Epithelial cell of prostate (primary cell): ENCODE measurements at regions not wholly inside any gene's neighbourhood (a gene's known extent, or its start where the extent isn't known, plus 50 kb on each side); places are given as distances from the start of the nearest gene placed in this dataset.
"Not testable (repeated sequence)": the region's sequence is repeated elsewhere in the genome, so short reads cannot be mapped to it uniquely, and the experiment has no call there.

ENCODE experiments used
- DNase-seq: peaks from one replicate; pipeline ENCODE4 v3.0.0-alpha.2; 2011; ENCODE audit warnings: low read depth, low spot score
- H3K27ac ChIP-seq: fragments of 450-650 bp; 2 replicates; pipeline ENCODE4 v1.5.1; 2017; ENCODE audit warnings: mild to moderate bottlenecking

DNA sequence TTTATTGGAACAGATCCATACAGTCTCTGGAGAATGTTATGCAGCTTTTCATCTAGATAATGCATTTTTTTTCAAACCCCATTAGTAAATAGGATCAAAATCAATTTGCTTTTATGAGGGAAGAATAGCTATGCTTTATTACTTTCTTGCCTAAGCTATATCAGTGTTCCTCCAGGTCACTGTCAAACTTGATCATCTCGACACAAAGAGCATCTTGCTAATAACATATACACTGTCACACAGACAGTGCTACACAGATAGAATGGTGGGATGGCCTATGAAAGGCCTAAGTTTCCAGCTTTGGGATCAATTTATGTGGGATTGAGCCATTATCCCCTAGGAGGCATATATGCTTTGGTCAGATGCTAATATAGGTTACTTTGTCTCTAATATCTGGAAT is 862.9 kb upstream of the SPRY2 start:
- no peak for DNase-seq
- H3K27ac ChIP-seq = no peak overlapping the region

DNA sequence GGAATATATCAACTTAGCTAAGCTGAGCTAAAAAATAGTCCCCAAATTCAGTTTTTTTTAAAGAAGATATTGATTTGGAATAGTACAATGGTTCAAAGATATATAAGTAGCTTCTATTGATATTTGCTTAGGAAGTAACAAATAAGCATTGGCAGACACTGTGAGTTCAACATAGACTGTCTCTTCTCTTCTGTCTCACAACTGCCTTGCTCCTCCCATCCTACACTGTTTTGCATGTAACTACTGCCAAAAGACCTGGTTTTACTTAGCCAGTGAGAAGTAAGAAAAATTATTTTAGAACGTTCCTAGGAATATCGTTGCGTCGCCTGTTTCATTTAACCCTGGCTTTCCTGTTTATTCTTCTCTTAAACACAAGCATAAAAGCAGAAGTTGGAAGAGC is 859.0 kb upstream of the SPRY2 start:
- no peak overlapping the region for H3K27ac ChIP-seq
- DNase-seq = no peak

DNA sequence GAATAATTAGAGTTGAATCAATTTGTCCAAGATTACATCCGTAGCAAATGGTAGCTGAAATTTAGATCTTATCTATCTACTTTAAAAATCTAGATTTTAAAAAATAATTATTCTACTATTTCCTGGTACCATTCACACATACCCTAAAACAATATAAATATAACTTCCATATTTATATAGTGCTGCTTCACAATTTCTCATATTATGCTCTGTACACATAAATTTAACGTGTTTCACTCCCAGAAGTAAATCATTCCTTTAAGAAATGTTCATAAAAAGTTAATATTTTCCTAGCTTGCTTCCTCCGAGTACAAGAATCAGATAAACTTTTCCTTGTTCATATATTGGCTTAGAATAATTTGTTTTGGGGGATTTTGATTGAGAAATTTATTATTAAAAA is 857.0 kb upstream of the SPRY2 start:
- DNase-seq = no peak
- H3K27ac ChIP-seq = no peak overlapping the region

DNA sequence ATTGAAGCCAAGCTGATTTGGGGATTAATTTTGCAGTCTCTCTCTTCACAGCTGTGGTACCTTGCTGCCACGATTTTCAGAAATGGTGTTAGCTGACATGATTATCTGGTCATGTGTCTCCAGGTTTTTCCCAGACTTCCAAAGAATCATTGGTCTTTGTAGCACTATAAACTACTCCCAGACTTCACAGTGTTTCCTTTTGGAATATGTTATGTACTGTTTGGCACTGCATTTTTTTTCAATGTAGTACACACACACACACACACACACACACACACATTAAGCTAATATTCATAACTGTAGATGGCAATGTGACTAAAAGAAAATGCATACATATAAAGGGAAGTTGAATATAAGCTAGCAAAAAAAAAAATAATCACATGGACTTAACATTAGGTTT is 856.6 kb upstream of the SPRY2 start:
- DNase-seq = no peak
- no peak overlapping the region for H3K27ac ChIP-seq

DNA sequence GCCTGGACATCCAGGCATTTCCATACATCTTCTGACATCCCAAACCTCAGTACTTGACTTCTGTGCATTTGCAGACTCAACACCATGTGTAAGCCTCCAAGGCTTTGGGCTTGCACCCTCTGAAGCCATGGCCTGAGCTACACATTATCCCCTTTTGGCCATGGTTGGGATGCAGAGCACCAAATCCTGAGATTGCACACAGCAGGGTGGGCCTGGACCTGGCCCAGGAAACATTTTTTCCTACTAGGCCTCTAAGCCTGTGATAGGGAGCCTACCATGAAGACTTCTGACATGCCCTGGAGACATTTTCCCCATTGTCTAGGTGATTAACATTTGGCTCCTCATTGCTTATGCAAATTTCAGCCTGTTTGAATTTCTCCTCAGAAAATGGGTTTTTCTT is 853.4 kb upstream of the SPRY2 start:
- H3K27ac ChIP-seq = no peak overlapping the region
- no peak for DNase-seq

GRCh38 chr13:81184556-81185265 is 843.8 kb upstream of the SPRY2 start:
- H3K27ac ChIP-seq = peak overlapping the region; percentile 54

GRCh38 chr13:81172603-81173002 is 831.7 kb upstream of the SPRY2 start:
- no peak overlapping the region for H3K27ac ChIP-seq
- DNase-seq = no peak

More at GRCh38 chr13:81184556-81185265, 843.8 kb upstream of the SPRY2 start:
- DNase-seq = no peak

DNA sequence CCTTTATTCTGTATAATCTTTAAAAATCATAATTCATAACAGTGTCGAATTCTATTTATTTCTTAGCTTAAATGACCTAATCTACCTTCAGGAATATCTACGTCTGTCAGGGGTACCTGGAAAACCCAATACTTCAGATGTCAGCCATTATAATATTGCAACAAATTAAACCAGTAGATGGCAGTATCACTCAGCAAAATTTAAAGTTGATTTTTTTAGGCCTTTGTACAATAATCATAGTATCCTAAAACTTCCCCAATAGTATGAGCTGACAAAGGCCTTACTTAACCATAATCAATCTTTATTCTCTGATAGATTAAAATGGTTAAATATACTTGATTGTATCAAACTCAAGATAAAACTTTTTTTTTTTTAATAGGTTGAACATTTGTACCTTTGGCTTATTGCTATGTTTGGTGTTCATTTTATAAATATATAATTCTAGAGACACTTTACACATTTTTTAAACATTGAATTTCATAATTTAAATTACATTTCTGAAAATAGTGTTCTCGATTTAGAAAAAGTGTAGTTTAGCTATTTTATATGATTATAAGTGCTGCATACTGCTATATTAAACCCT is 830.2 kb upstream of the SPRY2 start:
- no peak overlapping the region for H3K27ac ChIP-seq
- DNase-seq = no peak

- H3K27ac ChIP-seq, DNase-seq: not testable (repeated sequence)
Observed at GRCh38 chr13:81163823-81164222, 822.9 kb upstream of the SPRY2 start.

DNA sequence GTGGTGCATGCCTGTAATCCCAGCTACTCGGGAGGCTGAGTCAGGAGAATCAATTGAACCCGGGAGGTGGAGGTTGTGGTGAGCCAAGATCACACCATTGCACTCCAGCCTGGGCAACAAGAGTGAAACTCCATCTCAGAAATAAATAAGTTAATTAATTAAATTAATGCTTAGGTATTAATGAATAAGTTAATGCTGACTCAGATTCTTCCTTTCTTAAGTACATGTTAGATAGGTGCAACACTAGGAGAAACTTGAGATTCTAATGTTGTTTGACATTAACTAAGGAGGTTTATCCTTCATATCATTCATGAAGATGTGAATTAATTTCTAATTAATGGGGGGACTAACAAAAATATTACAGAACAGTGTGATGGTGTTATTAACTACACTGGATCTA is 812.6 kb upstream of the SPRY2 start:
- H3K27ac ChIP-seq = no peak overlapping the region
- no peak for DNase-seq

GRCh38 chr13:81148822-81149221 is 807.9 kb upstream of the SPRY2 start:
- H3K27ac ChIP-seq = no peak overlapping the region
- no peak for DNase-seq

- not testable (repeated sequence) for H3K27ac ChIP-seq, DNase-seq
Observed at GRCh38 chr13:81146576-81146975, 805.6 kb upstream of the SPRY2 start.

GRCh38 chr13:81142306-81142999 is 801.5 kb upstream of the SPRY2 start:
- DNase-seq = no peak

DNA sequence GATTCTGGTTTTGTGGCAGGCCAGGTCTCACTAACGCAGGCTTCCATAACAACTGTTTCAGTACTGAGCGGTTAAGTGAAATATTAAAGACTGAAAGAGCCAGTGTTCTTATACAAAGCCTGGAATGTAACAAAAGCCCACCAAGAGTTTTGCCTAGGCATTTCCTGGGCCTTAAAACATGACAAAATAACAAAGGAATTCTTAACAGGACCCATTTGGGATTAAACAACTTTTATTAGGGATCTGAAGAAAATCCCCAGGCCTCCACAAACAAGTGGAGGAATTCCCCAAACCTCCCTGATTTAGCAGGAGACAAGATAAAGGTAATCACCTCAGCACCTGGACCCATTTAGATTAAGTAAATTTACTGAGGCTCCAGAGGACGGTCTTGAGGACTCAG is 799.7 kb upstream of the SPRY2 start:
- H3K27ac ChIP-seq = no peak overlapping the region
- no peak for DNase-seq

More at GRCh38 chr13:81142306-81142999, 801.5 kb upstream of the SPRY2 start:
- H3K27ac ChIP-seq = no peak overlapping the region

GRCh38 chr13:81139987-81140386 is 799.1 kb upstream of the SPRY2 start:
- no peak overlapping the region for H3K27ac ChIP-seq
- no peak for DNase-seq

- no peak for DNase-seq
- no peak overlapping the region for H3K27ac ChIP-seq
Observed at GRCh38 chr13:81138353-81138980, 797.5 kb upstream of the SPRY2 start.

DNA sequence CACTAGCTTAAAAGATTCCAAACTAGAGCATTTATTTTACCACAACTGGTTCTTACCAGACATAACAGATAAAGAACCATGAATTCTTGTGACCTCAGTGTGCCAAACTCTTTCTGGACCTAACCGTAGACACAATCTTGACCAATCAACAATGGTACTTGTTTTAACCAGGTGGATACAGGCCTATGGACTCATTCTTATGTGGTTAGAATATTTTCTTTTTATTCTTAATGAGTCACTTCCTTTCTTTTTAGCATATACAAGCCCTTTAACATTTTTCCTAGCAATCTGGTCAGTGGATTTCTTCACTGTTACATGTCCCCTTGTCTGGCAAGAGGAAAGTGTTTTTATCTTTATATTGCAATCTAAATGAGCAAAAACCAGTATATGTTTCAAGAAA is 792.1 kb upstream of the SPRY2 start:
- peak overlapping the region; percentile 54 for H3K27ac ChIP-seq
- DNase-seq = no peak

GRCh38 chr13:81117416-81117815 is 776.5 kb upstream of the SPRY2 start:
- DNase-seq = no peak
- H3K27ac ChIP-seq = no peak overlapping the region

- DNase-seq = no peak
- H3K27ac ChIP-seq = no peak overlapping the region
Observed at GRCh38 chr13:81116461-81117282, 775.7 kb upstream of the SPRY2 start.

DNA sequence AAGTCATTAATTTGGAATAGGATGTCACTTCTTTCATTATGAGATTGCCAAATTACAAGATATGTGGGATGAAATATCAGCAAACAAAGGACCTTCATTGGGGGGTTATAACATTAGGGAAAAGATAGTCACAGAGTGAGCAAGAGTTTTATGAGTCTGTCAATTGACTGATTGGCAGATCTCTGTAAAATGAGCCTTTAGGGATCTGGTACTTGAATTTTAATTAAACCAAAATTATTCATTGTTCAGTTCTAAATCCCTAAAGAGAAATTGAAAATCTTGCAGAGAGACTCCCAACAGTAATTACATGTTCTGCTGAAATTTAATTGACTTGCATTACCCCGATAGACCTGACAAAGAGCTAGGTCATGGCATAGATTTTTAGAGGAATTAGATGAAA is 768.1 kb upstream of the SPRY2 start:
- H3K27ac ChIP-seq = no peak overlapping the region
- no peak for DNase-seq
